ENCODE measurements at regions not wholly inside any gene's neighbourhood (a gene's known extent, or its start where the extent isn't known, plus 50 kb on each side); places are given as distances from the start of the nearest gene placed in this dataset.
"Not testable (repeated sequence)": the region's sequence is repeated elsewhere in the genome, so short reads cannot be mapped to it uniquely, and the experiment has no call there.

DNA sequence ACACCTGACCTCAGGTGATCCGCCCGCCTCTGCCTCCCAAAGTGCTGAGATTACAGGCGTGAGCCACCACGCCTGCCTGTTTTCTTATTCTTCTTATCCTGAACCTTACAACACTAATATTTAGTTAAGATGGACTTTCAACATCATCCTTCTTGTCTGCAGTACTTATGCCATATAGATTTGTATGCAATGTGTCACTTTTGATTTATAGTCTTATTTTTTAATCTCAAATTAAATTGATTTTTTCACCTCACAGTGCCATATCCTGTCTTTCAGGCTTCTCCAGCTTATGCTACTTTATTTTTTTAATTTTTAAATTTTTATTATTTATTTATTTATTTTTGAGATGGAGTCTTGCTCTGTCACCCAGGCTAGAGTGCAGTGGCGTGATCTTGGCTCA, 149.6 kb downstream of the TFAP2B start:
- not testable (repeated sequence) for H3K4me3 Mint-ChIP-seq; H3K4me2 ChIP-seq; DNase-seq (ENCODE audit: low spot score); H3K79me2 ChIP-seq (replicated peaks; ENCODE audit: insufficient read depth); H3K9me3 Mint-ChIP-seq; H3K4me3 ChIP-seq; H3F3A ChIP-seq (replicated peaks; ENCODE audit: low read depth); ATAC-seq; H3K4me1 Mint-ChIP-seq; H3K27me3 ChIP-seq (ENCODE audit: insufficient read depth); H3K36me3 Mint-ChIP-seq (ENCODE audit: low read depth); H4K20me1 ChIP-seq (replicated peaks; ENCODE audit: insufficient read depth); H3K36me3 ChIP-seq (ENCODE audit: insufficient read depth); H3K27me3 Mint-ChIP-seq (ENCODE audit: insufficient read depth, low read depth, poor library complexity); H2AFZ ChIP-seq; H3K4me1 ChIP-seq (ENCODE audit: insufficient read depth); H3K27ac Mint-ChIP-seq; H3K9me2 ChIP-seq (ENCODE audit: insufficient read depth); H3K27ac ChIP-seq (ENCODE audit: low read depth)

- Mint-ChIP-seq H3K27me3 (ENCODE audit: insufficient read depth, low read depth, poor library complexity) (no peaks in the 10 kb centered on the region), H3K9me3 (no peaks in the 10 kb centered on the region), H3K4me3 (no peak overlapping the region), H3K36me3 (ENCODE audit: low read depth) (no peaks in the 10 kb centered on the region), H3K27ac (no peak overlapping the region), H3K4me1 (no peaks in the 10 kb centered on the region)
- Histone ChIP-seq H3K36me3 (ENCODE audit: insufficient read depth) (no peaks in the 10 kb centered on the region), H3F3A (replicated peaks; ENCODE audit: low read depth) (no peaks in the 10 kb centered on the region), H4K20me1 (replicated peaks; ENCODE audit: insufficient read depth) (no peaks in the 10 kb centered on the region), H3K27me3 (ENCODE audit: insufficient read depth) (no peaks in the 10 kb centered on the region), H2AFZ (no peak overlapping the region), H3K4me1 (ENCODE audit: insufficient read depth) (no peaks in the 10 kb centered on the region), H3K4me2 (no peak overlapping the region), H3K79me2 (replicated peaks; ENCODE audit: insufficient read depth) (no peaks in the 10 kb centered on the region), H3K27ac (ENCODE audit: low read depth) (no peak overlapping the region), H3K4me3 (no peak overlapping the region), H3K9me2 (ENCODE audit: insufficient read depth) (no peaks in the 10 kb centered on the region)
- no peak for ATAC-seq
- no peak for DNase-seq (ENCODE audit: low spot score)
- TF ChIP-seq ETS1 (IDR thresholded peaks at IDR 0.05), result no peak
- TF ChIP-seq EZH2phosphoT487 (IDR thresholded peaks at IDR 0.05; ENCODE audit: unreplicated experiment), result no peak
- no peak for TF ChIP-seq EZH2 (IDR thresholded peaks at IDR 0.05; ENCODE audit: low read depth, unreplicated experiment)
- TF ChIP-seq CREB1 (CRISPR knock-in tag; IDR thresholded peaks at IDR 0.05; ENCODE audit: low read depth), result no peak
- no peak for TF ChIP-seq JUNB (IDR thresholded peaks at IDR 0.05; ENCODE audit: unreplicated experiment)
- no peak for TF ChIP-seq STAT1 (IDR thresholded peaks at IDR 0.05; ENCODE audit: unreplicated experiment)
- TF ChIP-seq ZNF331 (CRISPR knock-in tag; IDR thresholded peaks at IDR 0.05; ENCODE audit: low read depth), result no peak
- no peak for TF ChIP-seq POLR2AphosphoS5 (IDR thresholded peaks at IDR 0.05; ENCODE audit: low read depth)
- no peak for TF ChIP-seq REST (IDR thresholded peaks at IDR 0.05; ENCODE audit: unreplicated experiment)
- no peak for TF ChIP-seq ZNF114 (CRISPR knock-in tag; IDR thresholded peaks at IDR 0.05)
- no peak for TF ChIP-seq NANOG (IDR thresholded peaks at IDR 0.05; ENCODE audit: borderline replicate concordance)
- TF ChIP-seq, protein P1, sequence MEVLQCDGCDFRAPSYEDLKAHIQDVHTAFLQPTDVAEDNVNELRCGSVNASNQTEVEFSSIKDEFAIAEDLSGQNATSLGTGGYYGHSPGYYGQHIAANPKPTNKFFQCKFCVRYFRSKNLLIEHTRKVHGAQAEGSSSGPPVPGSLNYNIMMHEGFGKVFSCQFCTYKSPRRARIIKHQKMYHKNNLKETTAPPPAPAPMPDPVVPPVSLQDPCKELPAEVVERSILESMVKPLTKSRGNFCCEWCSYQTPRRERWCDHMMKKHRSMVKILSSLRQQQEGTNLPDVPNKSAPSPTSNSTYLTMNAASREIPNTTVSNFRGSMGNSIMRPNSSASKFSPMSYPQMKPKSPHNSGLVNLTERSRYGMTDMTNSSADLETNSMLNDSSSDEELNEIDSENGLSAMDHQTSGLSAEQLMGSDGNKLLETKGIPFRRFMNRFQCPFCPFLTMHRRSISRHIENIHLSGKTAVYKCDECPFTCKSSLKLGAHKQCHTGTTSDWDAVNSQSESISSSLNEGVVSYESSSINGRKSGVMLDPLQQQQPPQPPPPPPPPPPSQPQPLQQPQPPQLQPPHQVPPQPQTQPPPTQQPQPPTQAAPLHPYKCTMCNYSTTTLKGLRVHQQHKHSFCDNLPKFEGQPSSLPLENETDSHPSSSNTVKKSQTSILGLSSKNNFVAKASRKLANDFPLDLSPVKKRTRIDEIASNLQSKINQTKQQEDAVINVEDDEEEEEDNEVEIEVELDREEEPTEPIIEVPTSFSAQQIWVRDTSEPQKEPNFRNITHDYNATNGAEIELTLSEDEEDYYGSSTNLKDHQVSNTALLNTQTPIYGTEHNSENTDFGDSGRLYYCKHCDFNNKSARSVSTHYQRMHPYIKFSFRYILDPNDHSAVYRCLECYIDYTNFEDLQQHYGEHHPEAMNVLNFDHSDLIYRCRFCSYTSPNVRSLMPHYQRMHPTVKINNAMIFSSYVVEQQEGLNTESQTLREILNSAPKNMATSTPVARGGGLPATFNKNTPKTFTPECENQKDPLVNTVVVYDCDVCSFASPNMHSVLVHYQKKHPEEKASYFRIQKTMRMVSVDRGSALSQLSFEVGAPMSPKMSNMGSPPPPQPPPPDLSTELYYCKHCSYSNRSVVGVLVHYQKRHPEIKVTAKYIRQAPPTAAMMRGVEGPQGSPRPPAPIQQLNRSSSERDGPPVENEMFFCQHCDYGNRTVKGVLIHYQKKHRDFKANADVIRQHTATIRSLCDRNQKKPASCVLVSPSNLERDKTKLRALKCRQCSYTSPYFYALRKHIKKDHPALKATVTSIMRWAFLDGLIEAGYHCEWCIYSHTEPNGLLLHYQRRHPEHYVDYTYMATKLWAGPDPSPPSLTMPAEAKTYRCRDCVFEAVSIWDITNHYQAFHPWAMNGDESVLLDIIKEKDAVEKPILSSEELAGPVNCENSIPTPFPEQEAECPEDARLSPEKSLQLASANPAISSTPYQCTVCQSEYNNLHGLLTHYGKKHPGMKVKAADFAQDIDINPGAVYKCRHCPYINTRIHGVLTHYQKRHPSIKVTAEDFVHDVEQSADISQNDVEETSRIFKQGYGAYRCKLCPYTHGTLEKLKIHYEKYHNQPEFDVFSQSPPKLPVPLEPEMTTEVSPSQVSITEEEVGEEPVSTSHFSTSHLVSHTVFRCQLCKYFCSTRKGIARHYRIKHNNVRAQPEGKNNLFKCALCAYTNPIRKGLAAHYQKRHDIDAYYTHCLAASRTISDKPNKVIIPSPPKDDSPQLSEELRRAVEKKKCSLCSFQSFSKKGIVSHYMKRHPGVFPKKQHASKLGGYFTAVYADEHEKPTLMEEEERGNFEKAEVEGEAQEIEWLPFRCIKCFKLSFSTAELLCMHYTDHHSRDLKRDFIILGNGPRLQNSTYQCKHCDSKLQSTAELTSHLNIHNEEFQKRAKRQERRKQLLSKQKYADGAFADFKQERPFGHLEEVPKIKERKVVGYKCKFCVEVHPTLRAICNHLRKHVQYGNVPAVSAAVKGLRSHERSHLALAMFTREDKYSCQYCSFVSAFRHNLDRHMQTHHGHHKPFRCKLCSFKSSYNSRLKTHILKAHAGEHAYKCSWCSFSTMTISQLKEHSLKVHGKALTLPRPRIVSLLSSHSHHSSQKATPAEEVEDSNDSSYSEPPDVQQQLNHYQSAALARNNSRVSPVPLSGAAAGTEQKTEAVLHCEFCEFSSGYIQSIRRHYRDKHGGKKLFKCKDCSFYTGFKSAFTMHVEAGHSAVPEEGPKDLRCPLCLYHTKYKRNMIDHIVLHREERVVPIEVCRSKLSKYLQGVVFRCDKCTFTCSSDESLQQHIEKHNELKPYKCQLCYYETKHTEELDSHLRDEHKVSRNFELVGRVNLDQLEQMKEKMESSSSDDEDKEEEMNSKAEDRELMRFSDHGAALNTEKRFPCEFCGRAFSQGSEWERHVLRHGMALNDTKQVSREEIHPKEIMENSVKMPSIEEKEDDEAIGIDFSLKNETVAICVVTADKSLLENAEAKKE (CRISPR knock-in tag; IDR thresholded peaks at IDR 0.05), result no peak
These were observed 152.2 kb downstream of the TFAP2B start for GRCh38 chr6:50970908-50971307.
